Glutamatergic neuron (in vitro differentiated cells): ENCODE measurements at regions not wholly inside any gene's neighbourhood (a gene's known extent, or its start where the extent isn't known, plus 50 kb on each side); places are given as distances from the start of the nearest gene placed in this dataset.
A peak's percentile ranks its signal among the peaks of the same experiment; 100 is the strongest.

Experiments
- DNase-seq: peaks from one replicate; pipeline ENCODE4 v3.0.0; 2022
- H3K27ac Mint-ChIP-seq: one replicate; pipeline ENCODE4 v1.8.0; 2020; ENCODE audit warnings: mild to moderate bottlenecking, mixed read lengths, inconsistent platforms; ENCODE audit not compliant: unreplicated experiment
- H3K27me3 Mint-ChIP-seq: one replicate; pipeline ENCODE4 v1.8.0; 2020; ENCODE audit warnings: mild to moderate bottlenecking, moderate library complexity, mixed read lengths, inconsistent platforms; ENCODE audit not compliant: unreplicated experiment
- H3K36me3 Mint-ChIP-seq: one replicate; pipeline ENCODE4 v1.8.0; 2020; ENCODE audit warnings: mild to moderate bottlenecking, mixed read lengths, inconsistent platforms; ENCODE audit not compliant: unreplicated experiment
- H3K4me1 Mint-ChIP-seq: one replicate; pipeline ENCODE4 v1.8.0; 2020; ENCODE audit warnings: mild to moderate bottlenecking, low read depth, mixed read lengths, inconsistent platforms; ENCODE audit not compliant: unreplicated experiment
- H3K4me3 Mint-ChIP-seq: one replicate; pipeline ENCODE4 v1.8.0; 2020; ENCODE audit warnings: mild to moderate bottlenecking, mixed read lengths, inconsistent platforms; ENCODE audit not compliant: unreplicated experiment
- H3K9me3 Mint-ChIP-seq: one replicate; pipeline ENCODE4 v1.8.0; 2020; ENCODE audit warnings: mild to moderate bottlenecking, moderate library complexity, mixed read lengths, inconsistent platforms; ENCODE audit not compliant: unreplicated experiment
- CTCF ChIP-seq: fragments of 200-600 bp; sonication (generic); IDR thresholded peaks from one replicate; pipeline ENCODE4 v1.5.0; 2021; ENCODE audit not compliant: partially characterized antibody, unreplicated experiment

- H3K4me1 Mint-ChIP-seq: peaks cover 8% of the 10 kb centered on the region
- no peaks in the 10 kb centered on the region for H3K27me3 Mint-ChIP-seq
- H3K9me3 Mint-ChIP-seq: no peaks in the 10 kb centered on the region
- no peak for TF ChIP-seq CTCF
- H3K4me3 Mint-ChIP-seq: no peak overlapping the region
- H3K27ac Mint-ChIP-seq: peak overlapping the region; percentile 69
- DNase-seq: no peak
- peaks cover 6% of the 10 kb centered on the region for H3K36me3 Mint-ChIP-seq
These were observed 228.2 kb upstream of the PROX1 start for GRCh38 chr1:213759359-213760181.

GRCh38 chr1:213761845-213762407 lies 225.8 kb upstream of the PROX1 start:
- no peak for DNase-seq
- TF ChIP-seq CTCF: no peak
- Mint-ChIP-seq H3K27ac (no peak overlapping the region), H3K4me3 (no peak overlapping the region), H3K9me3 (no peaks in the 10 kb centered on the region), H3K4me1 (peaks cover 8% of the 10 kb centered on the region), H3K36me3 (peaks cover 5% of the 10 kb centered on the region), H3K27me3 (no peaks in the 10 kb centered on the region)

GRCh38 chr1:213767683-213768082 lies 220.1 kb upstream of the PROX1 start:
- Mint-ChIP-seq H3K9me3 (peaks cover 2% of the 10 kb centered on the region), H3K27me3 (peaks cover 5% of the 10 kb centered on the region), H3K4me3 (no peak overlapping the region), H3K4me1 (peaks cover 5% of the 10 kb centered on the region), H3K27ac (no peak overlapping the region), H3K36me3 (no peaks in the 10 kb centered on the region)
- TF ChIP-seq CTCF: no peak
- DNase-seq: no peak

- H3K36me3 Mint-ChIP-seq: no peaks in the 10 kb centered on the region
- H3K4me1 Mint-ChIP-seq: peaks cover 24% of the 10 kb centered on the region
- TF ChIP-seq CTCF: no peak
- H3K4me3 Mint-ChIP-seq: peak overlapping the region; percentile 25
- DNase-seq: peak; percentile 53
- H3K27ac Mint-ChIP-seq: peak overlapping the region; percentile 91
- H3K27me3 Mint-ChIP-seq: peaks cover 10% of the 10 kb centered on the region
- peaks cover 5% of the 10 kb centered on the region for H3K9me3 Mint-ChIP-seq
These were observed 215.4 kb upstream of the PROX1 start for GRCh38 chr1:213772128-213773063.
